Fibroblast of pulmonary artery (primary cell): ENCODE measurements at regions not wholly inside any gene's neighbourhood (a gene's known extent, or its start where the extent isn't known, plus 50 kb on each side); places are given as distances from the start of the nearest gene placed in this dataset.

Source experiments
- DNase-seq: peaks from one replicate; pipeline ENCODE4 v3.0.0-alpha.2; 2010; ENCODE audit warnings: low read depth
- H3K4me3 ChIP-seq: replicated peaks from 2 replicates; pipeline ENCODE4 v1.5.1; 2011; ENCODE audit warnings: low read depth, mild to moderate bottlenecking, control low read depth, low read length, moderate library complexity
- CTCF ChIP-seq: IDR thresholded peaks from 2 replicates; pipeline ENCODE4 v1.5.1; 2011; ENCODE audit warnings: mild to moderate bottlenecking, control low read depth, low read length, inconsistent platforms; ENCODE audit errors: missing control alignments

GRCh38 chr9:99594056-99594780, 227.5 kb upstream of the NR4A3 start:
- TF ChIP-seq CTCF = no peak
- no peak for DNase-seq
- H3K4me3 ChIP-seq = no peak overlapping the region

- H3K4me3 ChIP-seq = no peak overlapping the region
- DNase-seq = no peak
- TF ChIP-seq CTCF = no peak
These were observed 225.9 kb upstream of the NR4A3 start for GRCh38 chr9:99595796-99596195.

- TF ChIP-seq CTCF = no peak
- H3K4me3 ChIP-seq = no peak overlapping the region
- DNase-seq = no peak
These were observed 220.0 kb upstream of the NR4A3 start for GRCh38 chr9:99601571-99602111.

- no peak overlapping the region for H3K4me3 ChIP-seq
- no peak for DNase-seq
- TF ChIP-seq CTCF = no peak
These were observed 218.8 kb upstream of the NR4A3 start for GRCh38 chr9:99602854-99603253.

GRCh38 chr9:99605016-99605743, 216.5 kb upstream of the NR4A3 start:
- no peak for DNase-seq
- no peak for TF ChIP-seq CTCF
- no peak overlapping the region for H3K4me3 ChIP-seq

GRCh38 chr9:99606296-99606695, 215.4 kb upstream of the NR4A3 start:
- no peak overlapping the region for H3K4me3 ChIP-seq
- no peak for DNase-seq
- no peak for TF ChIP-seq CTCF
